H1 (cell line): ENCODE measurements at regions not wholly inside any gene's neighbourhood (a gene's known extent, or its start where the extent isn't known, plus 50 kb on each side); places are given as distances from the start of the nearest gene placed in this dataset.

Source experiments
- CHD2 ChIP-seq: IDR thresholded peaks from 2 replicates; pipeline ENCODE4 v1.6.1; 2012; ENCODE audit warnings: low read length, improper control_type of control experiment
- FOSL1 ChIP-seq: IDR thresholded peaks from 2 replicates; pipeline ENCODE4 v1.6.1; 2011; ENCODE audit warnings: mild to moderate bottlenecking, low read depth, low read length, moderate library complexity; ENCODE audit not compliant: insufficient read depth
- HDAC2 ChIP-seq, 2 experiments: fragments of 300-600 bp in 1 of 2; sonication (generic) in 1 of 2; IDR thresholded peaks; 2 replicates each; pipeline ENCODE4 v1.6.1; 2011 to 2012; ENCODE audit warnings: low read depth in 2 of 2, low read length in 2 of 2, mild to moderate bottlenecking in 2 of 2, moderate library complexity in 2 of 2, borderline replicate concordance in 1 of 2, inconsistent platforms in 1 of 2
- POLR2AphosphoS5 ChIP-seq: IDR thresholded peaks from 2 replicates; pipeline ENCODE4 v1.6.1; 2011; ENCODE audit warnings: low read depth, low read length
- RFX5 ChIP-seq: IDR thresholded peaks from 2 replicates; pipeline ENCODE4 v1.6.1; 2011; ENCODE audit warnings: low read depth, low read length, improper control_type of control experiment, borderline replicate concordance
- SIN3A ChIP-seq, 2 experiments: IDR thresholded peaks in 1 of 2; conservative IDR thresholded peaks in 1 of 2; 2 replicates each; pipeline ENCODE4 v1.6.1; 2011 to 2012; ENCODE audit warnings: low read length in 2 of 2, improper control_type of control experiment in 1 of 2, low read depth in 1 of 2, mild to moderate bottlenecking in 1 of 2
- ZNF274 ChIP-seq: IDR thresholded peaks from 2 replicates; pipeline ENCODE4 v1.7.0; 2012; ENCODE audit warnings: low read length, borderline replicate concordance; ENCODE audit errors: extremely low read depth
- TF ChIP-seq, protein P1 (sequence below), 3 experiments: IDR thresholded peaks; 1 replicate in 2 of 3; 2 replicates in 1 of 3; pipeline versions ENCODE4 v1.5.1 to v1.6.1; 2011; ENCODE audit warnings: low read length in 3 of 3, mild to moderate bottlenecking in 3 of 3, inconsistent platforms in 2 of 3, low read depth in 1 of 3, moderate library complexity in 1 of 3; ENCODE audit not compliant: insufficient read depth in 1 of 3; ENCODE audit errors: control extremely low read depth in 1 of 3
- TF ChIP-seq, protein P2 (sequence below): IDR thresholded peaks from 2 replicates; pipeline ENCODE4 v1.6.1; 2012; ENCODE audit warnings: inconsistent platforms

DNA sequence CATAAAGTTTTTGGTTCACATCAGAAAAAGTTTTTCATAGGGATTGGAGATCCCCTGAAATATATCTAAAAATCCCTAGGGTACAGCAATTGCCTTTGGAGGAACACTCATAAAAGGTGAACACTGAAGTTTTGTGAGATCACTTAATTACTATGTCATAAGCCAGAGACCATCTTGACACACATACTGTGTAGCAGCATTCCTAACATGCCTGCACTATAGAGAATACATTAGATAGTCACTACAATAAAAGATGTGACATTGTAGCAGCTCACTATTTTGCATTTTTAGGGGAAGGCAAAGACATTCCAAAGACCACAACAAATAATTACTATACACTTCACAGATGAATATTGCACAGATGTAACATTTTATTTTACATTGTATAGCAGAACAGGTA lies 779.9 kb downstream of the KCNT2 start:
- no peak for TF ChIP-seq RFX5
- no peak for TF ChIP-seq CHD2
- TF ChIP-seq, protein P1, sequence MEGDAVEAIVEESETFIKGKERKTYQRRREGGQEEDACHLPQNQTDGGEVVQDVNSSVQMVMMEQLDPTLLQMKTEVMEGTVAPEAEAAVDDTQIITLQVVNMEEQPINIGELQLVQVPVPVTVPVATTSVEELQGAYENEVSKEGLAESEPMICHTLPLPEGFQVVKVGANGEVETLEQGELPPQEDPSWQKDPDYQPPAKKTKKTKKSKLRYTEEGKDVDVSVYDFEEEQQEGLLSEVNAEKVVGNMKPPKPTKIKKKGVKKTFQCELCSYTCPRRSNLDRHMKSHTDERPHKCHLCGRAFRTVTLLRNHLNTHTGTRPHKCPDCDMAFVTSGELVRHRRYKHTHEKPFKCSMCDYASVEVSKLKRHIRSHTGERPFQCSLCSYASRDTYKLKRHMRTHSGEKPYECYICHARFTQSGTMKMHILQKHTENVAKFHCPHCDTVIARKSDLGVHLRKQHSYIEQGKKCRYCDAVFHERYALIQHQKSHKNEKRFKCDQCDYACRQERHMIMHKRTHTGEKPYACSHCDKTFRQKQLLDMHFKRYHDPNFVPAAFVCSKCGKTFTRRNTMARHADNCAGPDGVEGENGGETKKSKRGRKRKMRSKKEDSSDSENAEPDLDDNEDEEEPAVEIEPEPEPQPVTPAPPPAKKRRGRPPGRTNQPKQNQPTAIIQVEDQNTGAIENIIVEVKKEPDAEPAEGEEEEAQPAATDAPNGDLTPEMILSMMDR (IDR thresholded peaks at IDR 0.05; ENCODE audit: control extremely low read depth in 1 of 3, insufficient read depth in 1 of 3, low read depth in 1 of 3, low read length in 3 of 3) = no peak
- TF ChIP-seq POLR2AphosphoS5 = no peak
- no peak for TF ChIP-seq SIN3A (conservative IDR thresholded peaks at IDR 0.05 in 1 of 2, IDR thresholded peaks at IDR 0.05 in 1 of 2; ENCODE audit: low read depth in 1 of 2, low read length in 2 of 2)
- no peak for TF ChIP-seq FOSL1
- no peak for TF ChIP-seq HDAC2 (IDR thresholded peaks at IDR 0.05; ENCODE audit: borderline replicate concordance in 1 of 2, low read depth in 2 of 2, low read length in 2 of 2)
- TF ChIP-seq, protein P2, sequence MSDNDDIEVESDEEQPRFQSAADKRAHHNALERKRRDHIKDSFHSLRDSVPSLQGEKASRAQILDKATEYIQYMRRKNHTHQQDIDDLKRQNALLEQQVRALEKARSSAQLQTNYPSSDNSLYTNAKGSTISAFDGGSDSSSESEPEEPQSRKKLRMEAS = no peak
- no peak for TF ChIP-seq ZNF274
